Mesendoderm (in vitro differentiated cells): ENCODE measurements at regions not wholly inside any gene's neighbourhood (a gene's known extent, or its start where the extent isn't known, plus 50 kb on each side); places are given as distances from the start of the nearest gene placed in this dataset.

Source experiments
- DNase-seq: peaks from one replicate; pipeline ENCODE4 v3.0.0; 2013
- H2AK5ac ChIP-seq: 2 replicates; pipeline ENCODE4 v1.6.1; 2013; ENCODE audit warnings: low read length, inconsistent platforms
- H2BK120ac ChIP-seq: 2 replicates; pipeline ENCODE4 v1.6.1; 2013; ENCODE audit warnings: low read depth, mild to moderate bottlenecking, low read length, moderate library complexity, mixed read lengths
- H2BK15ac ChIP-seq: replicated peaks from 2 replicates; pipeline ENCODE4 v1.6.1; 2013; ENCODE audit warnings: low read depth, mild to moderate bottlenecking, moderate library complexity
- H2BK5ac ChIP-seq: 2 replicates; pipeline ENCODE4 v1.6.1; 2013; ENCODE audit warnings: low read length, inconsistent platforms
- H3K18ac ChIP-seq: 2 replicates; pipeline ENCODE4 v1.6.1; 2013; ENCODE audit warnings: mild to moderate bottlenecking, low read length, mixed read lengths
- H3K23ac ChIP-seq: one replicate; pipeline ENCODE4 v1.6.1; 2013; ENCODE audit warnings: low read length
- H3K27ac ChIP-seq: 2 replicates; pipeline ENCODE4 v1.5.1; 2013; ENCODE audit warnings: low read depth, mild to moderate bottlenecking, inconsistent platforms, low read length, moderate library complexity
- H3K27me3 ChIP-seq: 2 replicates; pipeline ENCODE4 v1.6.1; 2013; ENCODE audit warnings: low read length, control low read depth, mild to moderate bottlenecking, inconsistent platforms; ENCODE audit not compliant: insufficient read depth, poor library complexity
- H3K36me3 ChIP-seq: 2 replicates; pipeline ENCODE4 v1.6.1; 2013; ENCODE audit warnings: low read length, inconsistent platforms; ENCODE audit not compliant: control insufficient read depth, insufficient read depth
- H3K4ac ChIP-seq: one replicate; pipeline ENCODE4 v1.6.1; 2013; ENCODE audit warnings: low read depth, mild to moderate bottlenecking, low read length, moderate library complexity
- H3K4me1 ChIP-seq: 2 replicates; pipeline ENCODE4 v1.6.1; 2013; ENCODE audit warnings: low read depth, low read length, inconsistent platforms; ENCODE audit not compliant: control insufficient read depth
- H3K4me2 ChIP-seq: 2 replicates; pipeline ENCODE4 v1.6.1; 2013; ENCODE audit warnings: low read length
- H3K4me3 ChIP-seq: 2 replicates; pipeline ENCODE4 v1.5.1; 2013; ENCODE audit warnings: mild to moderate bottlenecking, low read length
- H3K56ac ChIP-seq: one replicate; pipeline ENCODE4 v1.6.1; 2013; ENCODE audit warnings: low read length
- H3K79me1 ChIP-seq: 2 replicates; pipeline ENCODE4 v1.6.1; 2013; ENCODE audit warnings: low read length, inconsistent platforms
- H3K79me2 ChIP-seq: 2 replicates; pipeline ENCODE4 v1.6.1; 2013; ENCODE audit warnings: mild to moderate bottlenecking, low read length; ENCODE audit not compliant: control insufficient read depth, insufficient read depth
- H3K9ac ChIP-seq: 2 replicates; pipeline ENCODE4 v1.6.1; 2013; ENCODE audit warnings: low read length, inconsistent platforms
- H4K5ac ChIP-seq: one replicate; pipeline ENCODE4 v1.6.1; 2013; ENCODE audit warnings: low read length
- H4K8ac ChIP-seq: one replicate; pipeline ENCODE4 v1.6.1; 2013; ENCODE audit warnings: low read depth, mild to moderate bottlenecking, control low read depth, low read length, moderate library complexity
- WGBS: extraction: QIAGEN DNeasy Blood & Tissue Kit; methylation state at CpG from one replicate; pipeline ENCODE4 v1.1.7; 2013; ENCODE audit warnings: low lambda C conversion rate, missing lambda C conversion rate; ENCODE audit not compliant: insufficient coverage; ENCODE audit errors: extremely low coverage; 5-methylcytosine and 5-hydroxymethylcytosine counted together

DNA sequence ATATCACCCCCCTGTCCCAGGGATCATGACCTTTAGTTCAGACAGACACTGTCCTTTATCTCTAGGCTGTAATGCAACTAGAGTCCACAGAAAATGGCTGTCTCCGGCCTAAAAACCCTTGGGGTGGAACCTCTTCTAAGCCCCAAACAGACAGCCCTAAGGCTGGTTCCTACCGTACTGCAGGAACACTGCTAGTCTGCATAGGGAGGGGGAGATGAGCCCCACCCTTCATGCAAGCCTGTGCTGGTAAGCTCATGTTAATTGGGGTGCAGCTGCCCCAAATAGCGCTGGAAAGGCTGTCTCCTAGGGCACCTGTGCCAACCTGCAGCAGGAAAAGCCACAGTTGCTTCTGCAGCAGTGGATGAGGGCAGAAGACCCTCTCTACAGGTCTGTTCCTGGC lies 252.1 kb upstream of the MDFIC2 start:
- Histone ChIP-seq H3K79me1 (no peaks in the 10 kb centered on the region), H3K9ac (no peak overlapping the region), H3K27me3 (no peaks in the 10 kb centered on the region), H2BK15ac (no peak overlapping the region), H3K36me3 (no peaks in the 10 kb centered on the region), H3K18ac (no peak overlapping the region), H3K4ac (no peak overlapping the region), H3K56ac (no peak overlapping the region), H4K5ac (no peak overlapping the region), H4K8ac (no peak overlapping the region), H3K4me1 (no peaks in the 10 kb centered on the region), H3K4me2 (no peak overlapping the region), H3K4me3 (no peak overlapping the region), H2AK5ac (no peak overlapping the region), H2BK120ac (no peak overlapping the region), H3K27ac (no peak overlapping the region), H3K23ac (no peak overlapping the region), H3K79me2 (no peaks in the 10 kb centered on the region), H2BK5ac (no peak overlapping the region)
- WGBS: no CpG with 5 or more reads among the region's 3 CpGs
- DNase-seq: no peak

DNA sequence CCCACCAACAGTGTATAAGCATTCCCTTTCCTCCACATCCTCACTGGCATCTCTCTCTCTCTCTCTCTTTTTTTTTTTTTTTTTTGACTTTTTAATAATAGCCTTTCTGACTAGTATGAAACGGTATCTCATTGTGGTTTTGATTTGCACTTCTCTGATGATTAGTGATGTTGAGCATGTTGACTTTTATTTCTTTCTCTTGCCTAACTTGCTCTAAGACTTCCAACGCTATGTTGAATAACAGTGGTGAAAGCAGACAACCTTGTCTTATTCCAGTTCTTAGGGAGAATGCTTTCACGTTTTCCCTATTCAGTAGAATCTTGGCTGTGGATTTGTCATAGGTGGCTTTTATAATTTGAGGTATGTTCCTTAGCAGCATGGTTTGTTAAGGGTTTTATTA lies 249.4 kb upstream of the MDFIC2 start:
- Histone ChIP-seq H3K27ac (no peak overlapping the region), H2AK5ac (no peak overlapping the region), H2BK15ac (no peak overlapping the region)

GRCh38 chr3:70558956-70559355 lies 246.5 kb upstream of the MDFIC2 start:
- Histone ChIP-seq H3K27me3 (no peaks in the 10 kb centered on the region), H3K4ac (no peak overlapping the region), H3K79me1 (no peaks in the 10 kb centered on the region), H3K36me3 (no peaks in the 10 kb centered on the region), H3K56ac (no peak overlapping the region), H2BK5ac (no peak overlapping the region), H3K9ac (no peak overlapping the region), H3K4me1 (no peaks in the 10 kb centered on the region), H4K5ac (no peak overlapping the region), H2AK5ac (no peak overlapping the region), H4K8ac (no peak overlapping the region), H3K18ac (no peak overlapping the region), H3K4me3 (no peak overlapping the region), H3K23ac (no peak overlapping the region), H3K4me2 (no peak overlapping the region), H2BK15ac (no peak overlapping the region), H3K79me2 (no peaks in the 10 kb centered on the region), H2BK120ac (no peak overlapping the region), H3K27ac (no peak overlapping the region)
- DNase-seq: no peak
- WGBS: no CpG with 5 or more reads among the region's 2 CpGs

More for the DNA sequence above, 249.4 kb upstream of the MDFIC2 start:
- Histone ChIP-seq H4K8ac (no peak overlapping the region), H2BK5ac (no peak overlapping the region), H3K27me3 (no peaks in the 10 kb centered on the region), H3K4me3 (no peak overlapping the region), H3K18ac (no peak overlapping the region), H3K23ac (no peak overlapping the region), H3K4me2 (no peak overlapping the region), H3K36me3 (no peaks in the 10 kb centered on the region), H3K9ac (no peak overlapping the region), H3K4me1 (no peaks in the 10 kb centered on the region), H3K79me1 (no peaks in the 10 kb centered on the region), H4K5ac (no peak overlapping the region), H3K56ac (no peak overlapping the region), H3K4ac (no peak overlapping the region), H3K79me2 (no peaks in the 10 kb centered on the region), H2BK120ac (no peak overlapping the region)
- DNase-seq: no peak
- WGBS: no CpG with 5 or more reads among the region's 3 CpGs

DNA sequence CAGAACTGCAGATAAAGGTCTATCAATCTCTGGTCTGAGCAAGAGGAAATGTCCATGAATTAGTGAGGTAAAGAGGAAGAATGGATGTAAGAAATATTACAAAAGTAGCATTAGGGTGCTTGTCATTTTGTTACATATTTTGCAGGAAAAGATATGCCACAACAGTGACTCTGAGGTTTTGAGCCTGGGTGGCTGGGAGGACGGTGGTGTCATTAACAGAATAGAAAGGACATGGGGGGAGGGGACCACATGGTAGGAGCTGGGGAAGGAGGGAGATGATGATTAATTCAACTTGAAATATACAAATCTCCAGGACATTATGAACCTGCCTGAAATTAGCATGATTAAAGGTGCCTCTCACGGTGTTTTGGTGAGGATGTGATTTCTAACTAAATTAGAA lies 245.5 kb upstream of the MDFIC2 start:
- H2AK5ac ChIP-seq: no peak overlapping the region
- H3K4me2 ChIP-seq: no peak overlapping the region
- no peak overlapping the region for H4K5ac ChIP-seq
- no peak overlapping the region for H3K18ac ChIP-seq
- no peak overlapping the region for H3K27ac ChIP-seq
- no peak overlapping the region for H3K4me3 ChIP-seq
- H2BK15ac ChIP-seq: no peak overlapping the region
- no peak overlapping the region for H2BK120ac ChIP-seq
- DNase-seq: no peak
- no peaks in the 10 kb centered on the region for H3K4me1 ChIP-seq
- H3K27me3 ChIP-seq: no peaks in the 10 kb centered on the region
- no peak overlapping the region for H3K4ac ChIP-seq
- no peak overlapping the region for H2BK5ac ChIP-seq
- H3K56ac ChIP-seq: no peak overlapping the region
- no peak overlapping the region for H3K23ac ChIP-seq
- no peaks in the 10 kb centered on the region for H3K79me1 ChIP-seq
- no CpG with 5 or more reads among the region's 2 CpGs for WGBS
- H3K9ac ChIP-seq: no peak overlapping the region
- no peaks in the 10 kb centered on the region for H3K36me3 ChIP-seq
- H4K8ac ChIP-seq: no peak overlapping the region
- H3K79me2 ChIP-seq: no peaks in the 10 kb centered on the region

DNA sequence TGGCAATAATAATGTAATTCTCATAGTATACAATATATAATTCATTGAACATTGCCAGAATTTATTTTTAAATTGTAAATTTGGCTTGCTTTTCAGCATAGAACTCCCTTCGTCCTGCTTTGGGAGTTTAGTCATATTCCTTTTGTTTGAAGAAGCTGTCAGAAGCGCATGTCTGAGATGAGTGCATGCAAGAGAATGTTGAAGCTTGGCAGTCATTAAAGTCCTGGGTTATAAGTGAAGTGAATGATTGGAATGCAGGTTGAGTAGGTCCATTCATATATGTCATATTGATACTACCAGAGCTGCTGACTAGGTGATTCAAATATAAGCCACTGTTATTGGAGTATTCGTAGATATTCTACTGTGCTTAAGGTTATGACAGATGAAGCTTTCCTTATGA lies 243.6 kb upstream of the MDFIC2 start:
- Histone ChIP-seq H3K23ac (no peak overlapping the region), H2BK120ac (no peak overlapping the region), H3K4me3 (no peak overlapping the region), H3K4me2 (no peak overlapping the region), H4K8ac (no peak overlapping the region), H2AK5ac (no peak overlapping the region), H3K56ac (no peak overlapping the region), H3K4me1 (no peaks in the 10 kb centered on the region), H3K18ac (no peak overlapping the region), H3K79me2 (no peaks in the 10 kb centered on the region), H3K36me3 (no peaks in the 10 kb centered on the region), H3K9ac (no peak overlapping the region), H3K27me3 (no peaks in the 10 kb centered on the region), H4K5ac (no peak overlapping the region), H2BK15ac (no peak overlapping the region), H2BK5ac (no peak overlapping the region), H3K27ac (no peak overlapping the region), H3K4ac (no peak overlapping the region), H3K79me1 (no peaks in the 10 kb centered on the region)
- no CpG with 5 or more reads among the region's 3 CpGs for WGBS
- no peak for DNase-seq

- Histone ChIP-seq H2AK5ac (no peak overlapping the region), H2BK15ac (no peak overlapping the region), H2BK120ac (no peak overlapping the region), H4K5ac (no peak overlapping the region), H3K18ac (no peak overlapping the region), H3K27ac (no peak overlapping the region), H3K56ac (no peak overlapping the region), H3K4me1 (no peaks in the 10 kb centered on the region), H3K79me2 (no peaks in the 10 kb centered on the region), H3K4me2 (no peak overlapping the region), H3K27me3 (no peaks in the 10 kb centered on the region), H3K4ac (no peak overlapping the region), H2BK5ac (no peak overlapping the region), H3K36me3 (no peaks in the 10 kb centered on the region), H3K9ac (no peak overlapping the region), H3K4me3 (no peak overlapping the region), H3K23ac (no peak overlapping the region), H4K8ac (no peak overlapping the region), H3K79me1 (no peaks in the 10 kb centered on the region)
- no CpG with 5 or more reads among the region's 1 CpG for whole genome bisulfite sequencing
- DNase-seq: peak; percentile 37
Observed at GRCh38 chr3:70554170-70554569, 241.7 kb upstream of the MDFIC2 start.
